ENCODE measurements at regions not wholly inside any gene's neighbourhood (a gene's known extent, or its start where the extent isn't known, plus 50 kb on each side); places are given as distances from the start of the nearest gene placed in this dataset.

GRCh38 chr1:198040880-198041279 is 115.9 kb upstream of the NEK7 start:
- no peak for DNase-seq (ENCODE audit: low spot score)

- no peak for DNase-seq (ENCODE audit: low spot score)
Observed at GRCh38 chr1:198042168-198042567, 114.6 kb upstream of the NEK7 start.

GRCh38 chr1:198047913-198048312 is 108.9 kb upstream of the NEK7 start:
- DNase-seq (ENCODE audit: low spot score), result no peak

- no peak for DNase-seq (ENCODE audit: low spot score)
Observed at GRCh38 chr1:198054510-198054909, 102.3 kb upstream of the NEK7 start.

GRCh38 chr1:198056255-198056654 is 100.5 kb upstream of the NEK7 start:
- peak; percentile 8 for DNase-seq (ENCODE audit: low spot score)

- DNase-seq (ENCODE audit: low spot score), result no peak
Observed at GRCh38 chr1:198064181-198064580, 92.6 kb upstream of the NEK7 start.

- no peak for DNase-seq (ENCODE audit: low spot score)
Observed at GRCh38 chr1:198068285-198068684, 88.5 kb upstream of the NEK7 start.

GRCh38 chr1:198072177-198072576 is 84.6 kb upstream of the NEK7 start:
- DNase-seq (ENCODE audit: low spot score), result peak; percentile 2

GRCh38 chr1:198075296-198075695 is 81.5 kb upstream of the NEK7 start:
- DNase-seq (ENCODE audit: low spot score), result no peak

- no peak for DNase-seq (ENCODE audit: low spot score)
Observed at GRCh38 chr1:198079432-198079951, 77.3 kb upstream of the NEK7 start.

- no peak for DNase-seq (ENCODE audit: low spot score)
Observed at GRCh38 chr1:198082576-198082975, 74.2 kb upstream of the NEK7 start.

- DNase-seq (ENCODE audit: low spot score), result no peak
Observed at GRCh38 chr1:198083549-198083948, 73.2 kb upstream of the NEK7 start.

- no peak for DNase-seq (ENCODE audit: low spot score)
Observed at GRCh38 chr1:198084241-198084908, 72.4 kb upstream of the NEK7 start.

GRCh38 chr1:198086051-198086745 is 70.6 kb upstream of the NEK7 start:
- DNase-seq (ENCODE audit: low spot score), result no peak

- no peak for DNase-seq (ENCODE audit: low spot score)
Observed at GRCh38 chr1:198087831-198088230, 69.0 kb upstream of the NEK7 start.

GRCh38 chr1:198088360-198089071 is 68.3 kb upstream of the NEK7 start:
- DNase-seq (ENCODE audit: low spot score), result peak; percentile 45

GRCh38 chr1:198096390-198096789 is 60.4 kb upstream of the NEK7 start:
- DNase-seq (ENCODE audit: low spot score), result no peak

- DNase-seq (ENCODE audit: low spot score), result no peak
Observed at GRCh38 chr1:198099755-198100154, 57.0 kb upstream of the NEK7 start.

- no peak for DNase-seq (ENCODE audit: low spot score)
Observed at GRCh38 chr1:198101716-198102453, 54.9 kb upstream of the NEK7 start.

GRCh38 chr1:198102454-198102827 is 54.4 kb upstream of the NEK7 start:
- DNase-seq (ENCODE audit: low spot score), result no peak

- DNase-seq (ENCODE audit: low spot score), result no peak
Observed at GRCh38 chr1:198105185-198105584, 51.6 kb upstream of the NEK7 start.

- DNase-seq (ENCODE audit: low spot score), result no peak
Observed at GRCh38 chr1:198106011-198106410, 50.8 kb upstream of the NEK7 start.

Data from kidney tubule cell (primary cell).